Renal cortical epithelial cell (primary cell): ENCODE measurements at regions not wholly inside any gene's neighbourhood (a gene's known extent, or its start where the extent isn't known, plus 50 kb on each side); places are given as distances from the start of the nearest gene placed in this dataset.
A peak's percentile ranks its signal among the peaks of the same experiment; 100 is the strongest.
"Not testable (repeated sequence)": the region's sequence is repeated elsewhere in the genome, so short reads cannot be mapped to it uniquely, and the experiment has no call there.

Source experiments
- DNase-seq: peaks from one replicate; pipeline ENCODE4 v3.0.0-alpha.2; 2011; ENCODE audit warnings: low read depth

DNA sequence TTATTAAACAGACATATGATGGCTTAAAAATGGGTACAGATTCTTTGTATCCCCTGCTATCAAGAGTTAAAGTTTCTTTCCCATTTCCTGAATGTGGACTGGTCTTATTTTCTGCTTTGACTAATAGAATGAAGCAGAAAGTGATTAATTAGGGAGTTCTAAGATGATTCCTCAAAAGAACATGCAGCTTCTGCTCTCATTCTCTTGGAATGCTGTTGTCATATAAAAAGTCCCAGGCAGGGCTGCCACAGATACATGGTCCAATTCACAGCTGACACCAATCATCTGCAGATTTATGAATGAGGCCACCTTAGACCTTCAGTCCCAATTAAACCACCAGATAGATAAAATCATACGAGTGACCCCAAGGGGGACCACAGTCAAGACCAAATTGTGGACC, 844.5 kb upstream of the RAG2 start:
- no peak for DNase-seq

DNA sequence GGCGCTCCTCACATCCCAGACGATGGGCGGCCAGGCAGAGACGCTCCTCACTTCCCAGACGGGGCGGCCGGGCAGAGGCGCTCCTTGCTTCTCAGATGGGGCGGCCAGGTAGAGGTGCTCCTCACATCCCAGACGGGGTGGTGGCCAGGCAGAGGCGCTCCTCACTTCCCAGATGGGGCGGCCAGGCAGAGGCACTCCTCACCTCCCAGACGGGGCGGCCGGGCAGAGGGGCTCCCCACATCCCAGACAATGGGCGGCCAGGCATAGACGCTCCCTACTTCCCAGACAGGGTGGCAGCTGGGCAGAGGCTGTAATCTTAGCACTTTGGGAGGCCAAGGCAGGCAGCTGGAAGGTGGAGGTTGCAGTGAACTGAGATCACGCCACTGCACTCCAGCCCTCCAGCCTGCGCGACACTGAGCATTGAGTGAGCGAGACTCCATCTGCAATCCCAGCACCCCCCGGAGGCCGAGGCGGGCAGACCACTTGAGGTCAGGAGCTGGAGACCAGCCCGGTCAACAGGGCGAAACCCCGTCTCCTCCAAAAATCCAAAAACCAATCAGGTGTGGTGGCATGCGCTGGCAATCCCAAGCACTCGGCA, 833.7 kb upstream of the RAG2 start:
- not testable (repeated sequence) for DNase-seq

DNA sequence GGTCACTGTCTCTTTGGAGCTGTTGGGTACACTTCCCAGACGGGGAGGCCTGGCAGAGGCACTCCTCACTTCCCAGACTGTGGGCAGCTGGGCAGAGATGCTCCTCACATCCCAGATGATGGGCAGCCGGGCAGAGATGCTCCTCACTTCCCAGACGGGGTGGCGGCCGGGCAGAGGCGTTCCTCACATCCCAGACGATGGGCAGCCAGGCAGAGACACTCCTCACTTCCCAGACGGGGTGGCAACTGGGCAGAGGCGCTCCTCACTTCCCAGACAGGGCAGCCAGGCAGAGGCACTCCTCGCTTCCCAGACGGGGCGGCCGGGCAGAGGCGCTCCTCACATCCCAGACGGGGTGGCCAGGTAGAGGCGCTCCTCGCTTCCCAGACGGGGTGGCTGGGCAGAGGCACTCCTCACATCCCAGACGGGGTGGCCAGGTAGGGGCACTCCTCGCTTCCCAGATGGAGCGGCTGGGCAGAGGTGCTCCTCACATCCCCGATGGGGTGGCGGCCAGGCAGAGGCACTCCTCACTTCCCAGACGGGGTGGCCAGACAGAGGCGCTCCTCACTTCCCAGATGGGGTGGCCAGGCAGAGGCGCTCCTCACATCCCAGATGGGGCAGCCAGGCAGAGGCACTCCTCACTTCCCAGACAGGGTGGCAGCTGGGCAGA, 833.1 kb upstream of the RAG2 start:
- not testable (repeated sequence) for DNase-seq

DNA sequence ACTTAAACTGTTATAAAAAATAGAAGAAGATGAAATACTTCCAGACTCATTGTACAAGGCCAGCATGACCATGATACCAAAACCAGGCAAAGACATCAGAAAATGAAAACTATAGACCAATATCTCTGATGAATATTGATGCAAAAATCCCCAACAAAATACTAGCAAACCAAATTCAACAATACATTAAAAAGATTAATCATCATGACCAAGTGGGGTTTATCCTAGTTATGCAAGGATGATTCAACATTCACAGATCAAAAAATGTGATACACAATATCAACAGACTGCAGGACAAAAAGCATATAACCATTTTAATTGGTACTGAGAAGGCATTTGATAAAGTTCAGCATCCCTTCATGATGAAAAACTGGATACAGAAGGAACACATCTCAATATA, 824.5 kb upstream of the RAG2 start:
- no peak for DNase-seq

DNA sequence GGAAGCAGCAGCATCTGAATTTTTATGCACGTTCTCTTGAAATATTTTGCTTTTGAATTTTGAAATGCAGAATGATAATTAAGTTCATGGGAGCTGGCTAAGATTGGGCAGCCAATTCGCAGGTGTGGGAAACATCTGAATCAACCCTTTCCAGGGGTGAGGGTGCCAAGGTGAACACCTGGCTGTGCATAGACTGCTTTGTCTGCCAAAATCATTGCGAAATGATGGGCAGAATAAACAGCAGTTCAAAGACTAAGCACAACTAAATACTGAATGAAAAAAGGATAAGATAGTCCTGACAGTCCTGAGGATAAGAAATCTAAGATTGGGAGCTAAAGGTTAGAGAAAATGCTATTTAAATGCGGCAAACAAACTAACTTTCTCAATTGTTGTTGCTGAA, 813.3 kb upstream of the RAG2 start:
- DNase-seq, result no peak

DNA sequence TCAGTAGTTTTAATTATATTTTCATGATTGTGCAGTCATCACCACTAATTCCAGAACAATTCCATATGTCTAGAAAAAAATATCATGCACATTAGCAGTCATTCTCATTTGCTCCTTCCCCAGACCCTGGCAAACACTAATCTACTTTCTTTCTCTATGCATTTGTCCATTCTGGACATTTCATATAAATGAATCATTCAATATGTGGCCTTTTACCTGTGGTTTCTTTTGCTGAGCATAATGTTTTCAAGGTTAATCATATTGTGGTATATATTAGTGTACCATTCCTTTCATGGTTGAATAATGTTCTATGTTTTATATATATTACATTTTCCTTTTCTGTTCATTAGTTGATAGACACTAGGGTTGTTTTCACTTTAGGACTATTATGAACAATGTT, 811.1 kb upstream of the RAG2 start:
- DNase-seq, result peak; percentile 9

DNA sequence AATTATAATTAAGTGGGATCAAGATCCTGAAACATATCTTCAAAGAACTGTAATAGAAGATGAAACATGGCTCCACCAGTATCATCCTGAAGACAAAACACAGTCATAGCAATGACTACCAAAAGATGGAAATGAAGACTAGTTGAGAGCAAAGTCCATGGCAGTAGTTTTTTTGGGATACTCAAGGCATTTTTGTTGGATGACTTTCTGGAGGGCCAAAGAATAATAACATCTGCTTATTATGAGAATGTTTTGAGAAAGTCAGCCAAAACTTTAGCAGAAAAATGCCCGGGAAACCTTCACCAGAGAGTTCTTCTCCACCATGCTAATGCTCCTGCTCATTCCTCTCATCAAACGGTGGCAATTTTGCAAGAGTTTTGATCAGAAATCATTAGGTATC, 809.4 kb upstream of the RAG2 start:
- no peak for DNase-seq

DNA sequence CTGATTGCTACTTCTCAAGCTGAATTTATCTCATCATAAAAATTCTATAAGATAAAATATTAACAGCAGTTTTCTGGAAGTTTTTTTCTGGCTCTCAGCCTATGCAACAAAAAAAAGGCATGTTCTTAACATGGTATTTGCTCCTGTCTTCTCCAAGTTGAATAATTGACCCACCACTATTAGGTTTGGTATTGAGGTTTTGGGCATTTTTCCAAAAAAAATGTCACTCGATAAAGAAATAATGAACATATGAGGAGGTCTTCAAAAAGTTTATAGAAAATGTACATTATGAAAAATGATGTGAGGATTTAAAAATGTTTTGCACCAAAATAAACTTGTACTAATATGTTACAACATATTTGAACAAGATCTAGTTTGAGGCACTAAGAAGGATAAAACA, 808.6 kb upstream of the RAG2 start:
- no peak for DNase-seq

DNA sequence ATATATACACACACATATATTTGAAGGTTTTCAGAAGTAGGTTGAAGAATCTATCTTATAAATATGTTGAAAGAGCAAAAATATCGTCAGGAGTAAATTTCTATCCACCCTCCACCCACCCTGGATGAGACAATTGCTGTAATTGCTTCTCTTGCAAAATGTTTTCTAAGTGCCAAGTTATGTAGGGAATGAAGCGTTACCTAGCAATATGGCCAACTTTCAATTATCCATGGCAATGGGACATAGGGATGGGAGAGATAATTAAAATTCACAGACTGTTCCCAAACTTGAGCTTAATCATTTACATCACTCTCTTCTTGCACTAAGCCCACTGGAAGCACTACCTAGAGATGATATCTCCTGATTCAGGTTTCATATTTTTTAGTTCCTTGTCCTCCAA, 806.2 kb upstream of the RAG2 start:
- DNase-seq, result no peak

DNA sequence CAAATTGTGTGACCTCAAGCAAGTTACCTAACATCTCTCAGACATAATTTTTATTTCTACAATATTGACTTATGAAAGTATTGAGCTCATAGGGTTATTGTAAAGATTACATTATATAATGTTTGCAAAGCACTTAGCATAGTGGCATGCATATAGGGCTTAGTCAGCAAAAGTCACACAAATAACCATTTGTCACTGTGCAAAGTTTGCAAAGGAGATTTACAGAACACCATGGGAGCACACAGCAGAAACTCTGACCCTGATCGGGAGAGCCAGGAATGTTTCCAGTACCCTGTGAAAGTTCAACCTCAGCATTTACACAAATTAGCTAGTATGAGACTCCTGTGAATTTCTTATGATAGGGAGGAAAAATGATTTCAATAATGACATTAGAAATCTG, 804.6 kb upstream of the RAG2 start:
- DNase-seq, result no peak

DNA sequence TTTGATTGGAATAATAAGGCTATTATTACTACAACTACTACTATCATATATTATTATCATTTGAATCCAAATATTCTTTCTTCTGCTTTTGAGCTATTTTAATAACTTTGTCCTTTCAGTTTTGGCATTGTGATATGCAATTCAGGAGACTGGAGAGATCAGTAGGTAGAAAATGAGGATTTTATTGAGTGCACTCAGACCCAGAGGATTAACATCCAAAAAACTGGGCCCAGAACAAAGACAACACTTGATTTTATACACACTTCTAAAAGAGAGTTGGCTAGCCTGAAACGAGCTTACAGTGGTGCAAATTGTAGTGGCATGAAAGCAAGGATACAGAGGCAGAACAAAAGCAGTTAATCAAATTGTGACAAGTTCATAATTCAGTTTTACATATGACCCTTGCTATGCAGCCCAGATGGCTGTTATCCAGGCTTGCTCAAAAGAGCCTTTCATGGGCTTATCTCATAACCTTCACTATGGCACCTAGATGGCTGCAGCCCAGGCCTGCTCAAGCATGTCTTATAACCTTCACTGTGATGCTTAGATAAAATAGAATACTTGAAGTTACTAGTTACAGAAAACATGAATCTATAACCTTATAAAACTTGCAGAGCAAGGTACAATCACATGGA, 796.3 kb upstream of the RAG2 start:
- no peak for DNase-seq

DNA sequence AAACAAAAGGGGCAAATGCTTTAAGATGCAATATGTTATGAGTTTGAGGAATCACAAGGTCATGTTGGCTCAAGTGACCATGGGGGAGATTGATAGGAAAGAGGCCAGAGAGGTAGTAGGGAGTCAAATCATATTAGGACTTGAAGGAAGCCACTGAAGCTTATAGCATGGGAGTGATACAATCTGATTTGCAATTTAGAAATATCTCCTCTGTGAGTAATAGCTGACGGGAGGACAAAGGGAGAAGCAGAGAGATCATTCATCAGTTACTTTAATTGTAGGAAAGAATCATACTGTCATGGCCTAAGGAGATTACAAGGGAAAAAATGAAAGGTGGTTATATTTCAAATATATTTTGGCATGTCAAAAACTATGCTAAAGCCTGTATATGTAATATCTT, 793.6 kb upstream of the RAG2 start:
- no peak for DNase-seq

DNA sequence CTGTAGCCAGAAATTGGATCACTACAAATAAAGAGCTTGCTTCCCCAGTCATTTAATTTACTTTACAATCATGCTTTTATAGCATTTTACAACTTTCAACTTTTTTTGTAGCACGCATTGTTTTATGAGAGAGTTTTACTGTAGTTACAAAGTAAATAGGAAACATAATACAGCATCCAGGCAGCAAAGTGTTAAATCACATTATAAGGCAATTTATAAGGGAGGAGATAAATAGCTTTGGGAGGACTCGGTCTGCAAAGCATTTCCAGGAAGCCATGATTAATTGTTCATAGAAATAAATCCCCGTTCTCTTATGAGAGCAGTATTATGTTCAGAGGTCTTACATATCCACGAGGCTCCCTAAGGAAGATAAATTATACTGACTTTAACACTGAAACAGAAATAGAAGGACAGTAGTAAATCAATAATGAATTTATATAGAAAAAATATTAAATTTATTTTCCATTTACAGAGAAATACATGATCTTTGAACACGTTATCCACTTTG, 792.6 kb upstream of the RAG2 start:
- no peak for DNase-seq

DNA sequence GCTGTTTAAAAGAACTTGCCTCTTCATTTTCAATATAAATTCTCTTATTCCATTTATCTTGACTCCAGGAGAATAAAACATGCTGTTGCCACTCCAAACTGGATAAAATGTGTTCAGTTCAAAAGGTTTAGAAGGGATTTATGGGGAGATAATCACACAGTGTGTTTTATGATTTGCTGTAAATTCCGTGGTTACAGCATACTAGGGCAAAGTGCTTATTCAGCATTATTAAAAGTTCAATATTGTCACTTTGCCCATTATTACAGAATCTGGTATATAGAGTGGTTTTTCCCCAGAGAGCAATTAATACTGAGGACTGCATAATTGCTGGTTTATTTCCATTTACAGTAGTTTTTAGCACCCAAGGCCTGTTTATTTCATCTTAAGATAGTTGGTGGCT, 780.9 kb upstream of the RAG2 start:
- DNase-seq, result no peak

DNA sequence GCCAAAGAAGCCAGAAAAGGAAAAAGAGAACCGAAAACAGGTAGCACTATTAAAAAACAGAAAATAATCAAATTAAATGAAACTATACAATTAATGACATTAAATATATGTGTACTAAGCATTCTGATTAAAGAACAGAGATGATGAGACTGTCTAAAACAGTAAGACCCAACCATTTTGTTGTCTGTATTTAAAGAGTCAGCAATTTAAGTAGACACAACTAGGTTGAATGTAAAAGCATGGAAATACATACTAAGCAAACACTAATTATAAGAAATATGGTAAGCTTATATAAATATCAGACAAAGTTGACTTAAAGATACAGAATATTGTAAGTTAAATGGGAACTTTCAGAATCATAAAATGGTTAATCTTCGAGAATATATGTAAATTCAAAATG, 774.6 kb upstream of the RAG2 start:
- no peak for DNase-seq

DNA sequence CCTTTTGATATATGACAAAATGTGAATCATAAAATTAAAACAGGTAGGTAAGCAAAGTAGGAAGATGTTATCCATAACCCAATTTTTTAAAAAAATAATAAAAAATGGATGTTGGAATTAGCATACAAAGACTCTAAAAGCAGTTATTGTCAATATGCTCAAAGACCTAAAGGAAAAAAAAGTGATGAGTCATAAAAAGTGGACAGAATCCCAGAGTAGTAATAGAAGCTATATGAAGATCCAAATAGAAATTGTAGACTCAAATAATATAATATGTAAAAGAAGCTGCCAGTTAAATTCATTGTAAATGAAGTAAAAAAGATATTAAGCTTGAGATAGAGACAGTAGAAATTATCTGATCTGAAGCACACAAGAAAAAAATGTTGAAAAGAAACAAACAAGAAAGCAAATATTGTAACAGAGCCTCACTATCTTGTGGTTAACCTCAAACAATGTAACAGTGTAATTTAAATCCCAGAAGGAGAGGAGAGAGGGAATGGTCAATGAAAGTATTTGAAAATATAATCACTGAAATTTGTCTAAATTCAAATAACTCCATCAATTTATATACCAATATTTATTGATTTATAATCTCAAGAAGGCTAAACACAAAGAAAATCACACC, 773.4 kb upstream of the RAG2 start:
- no peak for DNase-seq

DNA sequence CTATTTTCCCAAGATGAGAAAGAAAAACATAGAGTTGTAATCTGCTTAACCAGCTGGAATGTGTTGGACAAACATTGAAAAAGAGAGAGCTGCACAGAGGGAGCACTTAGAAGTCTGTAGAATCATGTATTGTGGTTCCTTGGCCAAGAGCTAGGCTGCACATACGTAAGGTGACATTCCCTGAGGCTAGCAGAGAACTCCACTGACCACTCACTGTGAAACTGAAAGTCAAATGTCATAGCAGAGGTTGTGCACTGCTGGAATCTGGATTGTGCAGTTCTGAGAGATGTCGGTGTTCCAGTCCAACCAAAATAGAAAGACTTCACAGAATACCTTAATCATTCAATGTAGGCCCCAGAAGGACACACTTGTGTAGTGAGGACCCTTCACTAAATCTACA, 772.8 kb upstream of the RAG2 start:
- peak; percentile 5 for DNase-seq

DNA sequence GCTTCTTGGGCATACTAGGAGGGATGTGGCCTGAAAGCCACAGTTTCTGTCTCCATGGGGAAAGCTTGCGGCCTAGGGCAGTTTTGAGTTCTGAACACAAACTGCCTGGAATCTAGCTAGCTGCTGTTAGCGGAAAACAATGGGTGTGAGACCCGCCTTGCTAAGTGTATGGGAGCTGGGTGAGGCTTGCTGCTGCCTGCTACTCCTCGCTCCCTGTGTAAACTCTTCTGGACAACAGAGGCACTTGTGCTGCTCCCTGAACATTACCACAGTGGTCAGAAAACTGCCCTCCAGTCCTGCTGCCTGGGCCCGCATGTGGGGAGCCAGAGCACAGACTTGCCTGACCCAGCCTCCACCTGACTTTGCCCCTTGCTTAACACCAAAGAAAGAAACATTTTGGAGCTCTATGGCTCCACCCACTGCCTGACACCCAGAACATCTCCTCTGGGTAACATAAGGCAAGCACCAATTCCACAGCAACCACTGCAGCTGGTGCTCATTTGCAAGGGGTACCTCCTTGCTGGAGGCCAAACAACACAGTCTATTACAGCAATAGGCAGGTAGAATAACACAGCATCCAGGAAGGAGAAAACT, 766.3 kb upstream of the RAG2 start:
- no peak for DNase-seq

DNA sequence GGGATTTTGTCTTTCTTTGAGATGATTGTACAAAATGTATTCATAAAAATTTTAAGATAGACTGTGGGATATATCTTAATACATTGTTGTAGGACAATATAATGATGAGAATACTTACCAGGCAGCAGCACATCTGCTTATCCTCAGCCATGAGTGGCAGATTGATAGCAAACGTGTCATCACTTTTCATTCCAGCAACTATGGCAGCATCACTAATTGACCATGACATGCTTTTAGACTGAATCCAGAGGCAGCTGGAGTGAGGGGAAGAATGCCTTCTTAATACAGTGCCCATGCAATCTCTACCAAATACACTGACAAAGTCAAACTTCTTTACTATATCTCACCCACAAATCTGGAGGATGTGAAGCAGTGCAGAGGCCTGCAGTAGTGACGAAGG, 755.2 kb upstream of the RAG2 start:
- DNase-seq, result no peak

DNA sequence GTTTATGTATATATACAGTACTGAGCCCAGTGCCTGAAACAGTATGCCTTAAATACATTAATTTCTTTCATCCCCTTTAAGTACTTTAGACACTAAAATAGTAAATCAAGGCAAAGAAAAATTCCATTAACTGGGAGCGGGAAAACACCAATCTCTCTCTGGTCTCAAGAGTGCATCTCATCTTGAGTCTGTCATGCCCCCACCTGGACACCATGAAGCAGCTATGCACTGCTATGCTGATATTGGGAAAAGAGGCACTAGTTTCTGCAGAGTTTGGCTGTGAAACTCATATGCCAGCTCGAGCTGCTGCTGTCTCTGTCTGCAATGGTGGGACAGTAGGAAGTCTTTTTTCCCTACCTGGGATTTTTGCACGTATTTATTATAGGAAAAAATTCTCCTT, 754.4 kb upstream of the RAG2 start:
- no peak for DNase-seq

DNA sequence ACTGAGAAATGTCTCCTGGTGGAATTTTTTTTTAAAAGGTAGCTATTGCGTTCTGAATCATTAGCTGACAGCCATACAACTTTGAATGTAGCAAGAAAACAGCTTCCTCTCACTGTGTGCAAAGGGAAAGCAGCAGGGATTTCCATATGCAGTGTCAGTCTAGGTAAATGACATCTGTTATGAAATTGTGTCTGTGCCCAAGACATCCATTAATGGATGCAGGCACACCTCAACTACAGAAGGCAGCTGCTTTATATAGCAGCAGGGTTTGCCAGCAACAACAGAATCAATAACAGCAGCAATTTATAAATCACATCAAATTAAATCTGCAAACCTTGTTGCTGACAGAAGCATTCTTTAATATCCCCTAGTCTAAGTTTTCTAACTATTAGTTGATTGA, 745.3 kb upstream of the RAG2 start:
- DNase-seq, result no peak

DNA sequence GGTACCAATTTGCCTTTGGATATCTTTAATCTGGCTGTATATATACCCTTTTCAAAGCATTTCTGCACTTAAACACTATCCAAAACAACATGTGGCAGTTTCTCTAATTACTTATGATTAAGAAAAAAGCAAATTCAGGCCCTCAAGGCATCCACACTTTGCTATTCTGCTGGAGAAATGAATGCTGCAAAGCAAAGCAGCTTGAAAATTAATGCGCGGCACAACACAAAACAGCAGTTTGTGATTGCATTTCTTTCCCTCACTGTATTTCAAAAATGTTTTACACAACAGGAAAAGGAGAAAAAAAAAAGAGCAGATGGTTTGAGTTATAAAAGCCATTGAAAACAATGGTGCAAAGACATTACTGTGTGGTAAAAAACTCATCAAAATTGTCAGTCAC, 738.4 kb upstream of the RAG2 start:
- DNase-seq, result no peak

DNA sequence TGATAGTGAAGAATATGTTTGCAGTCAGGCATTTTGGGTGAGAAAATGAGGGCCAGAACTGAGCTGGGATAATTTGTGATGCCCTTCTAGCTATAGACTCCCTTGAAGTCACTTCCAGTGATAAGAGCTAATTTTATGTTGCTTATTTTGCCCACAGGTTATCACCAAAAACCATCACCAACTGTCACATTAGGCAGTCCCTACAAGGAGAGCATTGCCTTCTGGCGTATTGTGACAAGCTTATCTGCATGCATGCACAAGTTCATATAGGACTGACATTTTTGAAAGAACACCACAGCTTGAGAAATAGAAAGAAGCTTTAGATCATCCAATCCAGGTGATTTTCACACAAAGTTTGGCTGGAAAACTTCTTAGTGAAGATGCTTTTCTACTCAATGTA, 735.3 kb upstream of the RAG2 start:
- no peak for DNase-seq
